Activated gamma-delta T cell treated with Interleukin-2 at 50 U/mL for 16 hours (primary cell): ENCODE measurements at regions not wholly inside any gene's neighbourhood (a gene's known extent, or its start where the extent isn't known, plus 50 kb on each side); places are given as distances from the start of the nearest gene placed in this dataset.

Experiments used
- DNase-seq: peaks from one replicate; pipeline ENCODE4 v3.0.0-alpha.2; 2020

- DNase-seq: no peak
These were observed 114.0 kb upstream of the TMEM132D start for GRCh38 chr12:130017591-130018449.

GRCh38 chr12:130018614-130019013 is 114.8 kb upstream of the TMEM132D start:
- no peak for DNase-seq

GRCh38 chr12:130026608-130027176 is 122.9 kb upstream of the TMEM132D start:
- DNase-seq: no peak

GRCh38 chr12:130027798-130028197 is 124.0 kb upstream of the TMEM132D start:
- no peak for DNase-seq

GRCh38 chr12:130029151-130029550 is 125.3 kb upstream of the TMEM132D start:
- DNase-seq: no peak

GRCh38 chr12:130031041-130031440 is 127.2 kb upstream of the TMEM132D start:
- DNase-seq: no peak

- peak; percentile 56 for DNase-seq
These were observed 127.9 kb upstream of the TMEM132D start for GRCh38 chr12:130031571-130032189.

- DNase-seq: peak; percentile 12
These were observed 120.1 kb upstream of the FZD10 start for GRCh38 chr12:130041983-130042812.

GRCh38 chr12:130043685-130044406 is 118.4 kb upstream of the FZD10 start:
- no peak for DNase-seq

GRCh38 chr12:130044991-130045621 is 117.2 kb upstream of the FZD10 start:
- DNase-seq: no peak

- DNase-seq: no peak
These were observed 112.6 kb upstream of the FZD10 start for GRCh38 chr12:130049666-130050065.

- no peak for DNase-seq
These were observed 110.4 kb upstream of the FZD10 start for GRCh38 chr12:130051900-130052299.

GRCh38 chr12:130053651-130054069 is 108.6 kb upstream of the FZD10 start:
- no peak for DNase-seq

GRCh38 chr12:130054803-130055202 is 107.5 kb upstream of the FZD10 start:
- no peak for DNase-seq

GRCh38 chr12:130058926-130059472 is 103.3 kb upstream of the FZD10 start:
- DNase-seq: no peak

- no peak for DNase-seq
These were observed 98.4 kb upstream of the FZD10 start for GRCh38 chr12:130063866-130064265.

GRCh38 chr12:130064999-130065398 is 97.3 kb upstream of the FZD10 start:
- DNase-seq: no peak

GRCh38 chr12:130066742-130067141 is 95.5 kb upstream of the FZD10 start:
- no peak for DNase-seq

GRCh38 chr12:130068741-130069140 is 93.5 kb upstream of the FZD10 start:
- no peak for DNase-seq

GRCh38 chr12:130070126-130070611 is 92.1 kb upstream of the FZD10 start:
- no peak for DNase-seq

- no peak for DNase-seq
These were observed 88.5 kb upstream of the FZD10 start for GRCh38 chr12:130073721-130074120.
